GM18867 (cell line): ENCODE measurements at regions not wholly inside any gene's neighbourhood (a gene's known extent, or its start where the extent isn't known, plus 50 kb on each side); places are given as distances from the start of the nearest gene placed in this dataset.
"Not testable (repeated sequence)": the region's sequence is repeated elsewhere in the genome, so short reads cannot be mapped to it uniquely, and the experiment has no call there.

Experiments used
- ATAC-seq: cut with Tn5 transposase; IDR thresholded peaks from one replicate; pipeline ENCODE4 v1.9.1; 2021; ENCODE audit warnings: mild to moderate bottlenecking, moderate library complexity; ENCODE audit not compliant: unreplicated experiment

- no peak for ATAC-seq
Measured at GRCh38 chr5:92946546-92946945, 634.5 kb downstream of the NR2F1-AS1 start.

GRCh38 chr5:92945605-92946097, 635.4 kb downstream of the NR2F1-AS1 start:
- ATAC-seq, result no peak

GRCh38 chr5:92944903-92945604, 636.0 kb downstream of the NR2F1-AS1 start:
- no peak for ATAC-seq

GRCh38 chr5:92944337-92944736, 636.7 kb downstream of the NR2F1-AS1 start:
- no peak for ATAC-seq

- ATAC-seq, result no peak
Measured at GRCh38 chr5:92942762-92943161, 638.3 kb downstream of the NR2F1-AS1 start.

- ATAC-seq, result no peak
Measured at GRCh38 chr5:92941806-92942205, 639.2 kb downstream of the NR2F1-AS1 start.

GRCh38 chr5:92939428-92939827, 641.6 kb downstream of the NR2F1-AS1 start:
- no peak for ATAC-seq

- not testable (repeated sequence) for ATAC-seq
Measured at GRCh38 chr5:92937396-92937795, 643.6 kb downstream of the NR2F1-AS1 start.

- no peak for ATAC-seq
Measured at GRCh38 chr5:92930057-92930456, 651.0 kb downstream of the NR2F1-AS1 start.

- ATAC-seq, result no peak
Measured at GRCh38 chr5:92927291-92927778, 653.7 kb downstream of the NR2F1-AS1 start.

GRCh38 chr5:92923885-92924284, 657.1 kb downstream of the NR2F1-AS1 start:
- ATAC-seq, result no peak

- ATAC-seq, result no peak
Measured at GRCh38 chr5:92922231-92922967, 658.6 kb downstream of the NR2F1-AS1 start.

- ATAC-seq, result no peak
Measured at GRCh38 chr5:92917044-92917443, 664.0 kb downstream of the NR2F1-AS1 start.

- ATAC-seq, result no peak
Measured at GRCh38 chr5:92916036-92916435, 665.0 kb downstream of the NR2F1-AS1 start.

GRCh38 chr5:92912283-92912682, 668.7 kb downstream of the NR2F1-AS1 start:
- no peak for ATAC-seq

GRCh38 chr5:92911851-92912250, 669.2 kb downstream of the NR2F1-AS1 start:
- no peak for ATAC-seq

GRCh38 chr5:92911293-92911692, 669.7 kb downstream of the NR2F1-AS1 start:
- ATAC-seq, result no peak

GRCh38 chr5:92909602-92909962, 671.4 kb downstream of the NR2F1-AS1 start:
- ATAC-seq, result no peak

- no peak for ATAC-seq
Measured at GRCh38 chr5:92908952-92909601, 671.9 kb downstream of the NR2F1-AS1 start.

GRCh38 chr5:92907938-92908606, 672.9 kb downstream of the NR2F1-AS1 start:
- ATAC-seq, result peak; percentile 89

- no peak for ATAC-seq
Measured at GRCh38 chr5:92906798-92907376, 674.1 kb downstream of the NR2F1-AS1 start.
